ENCODE measurements at regions not wholly inside any gene's neighbourhood (a gene's known extent, or its start where the extent isn't known, plus 50 kb on each side); places are given as distances from the start of the nearest gene placed in this dataset.

DNA sequence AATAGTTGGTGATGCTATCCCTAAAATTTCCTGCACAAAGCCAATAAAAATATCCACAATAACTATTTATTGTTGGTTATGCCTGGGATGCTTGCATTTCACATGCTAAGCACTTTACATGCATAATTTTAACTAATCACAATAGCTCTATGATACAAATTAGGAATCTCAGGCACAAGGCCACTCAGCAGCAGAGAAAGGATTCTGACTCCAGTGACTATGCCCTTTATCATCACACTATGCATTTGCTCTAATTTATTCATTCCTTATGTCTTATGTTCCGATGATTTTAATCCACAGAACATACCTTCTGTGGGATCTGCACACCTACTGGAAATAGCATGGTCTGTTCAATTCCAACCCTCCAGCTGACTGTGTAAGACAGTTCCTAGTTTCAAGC is 476.1 kb downstream of the TMEM232 start (continued):
- TF ChIP-seq, protein P1, sequence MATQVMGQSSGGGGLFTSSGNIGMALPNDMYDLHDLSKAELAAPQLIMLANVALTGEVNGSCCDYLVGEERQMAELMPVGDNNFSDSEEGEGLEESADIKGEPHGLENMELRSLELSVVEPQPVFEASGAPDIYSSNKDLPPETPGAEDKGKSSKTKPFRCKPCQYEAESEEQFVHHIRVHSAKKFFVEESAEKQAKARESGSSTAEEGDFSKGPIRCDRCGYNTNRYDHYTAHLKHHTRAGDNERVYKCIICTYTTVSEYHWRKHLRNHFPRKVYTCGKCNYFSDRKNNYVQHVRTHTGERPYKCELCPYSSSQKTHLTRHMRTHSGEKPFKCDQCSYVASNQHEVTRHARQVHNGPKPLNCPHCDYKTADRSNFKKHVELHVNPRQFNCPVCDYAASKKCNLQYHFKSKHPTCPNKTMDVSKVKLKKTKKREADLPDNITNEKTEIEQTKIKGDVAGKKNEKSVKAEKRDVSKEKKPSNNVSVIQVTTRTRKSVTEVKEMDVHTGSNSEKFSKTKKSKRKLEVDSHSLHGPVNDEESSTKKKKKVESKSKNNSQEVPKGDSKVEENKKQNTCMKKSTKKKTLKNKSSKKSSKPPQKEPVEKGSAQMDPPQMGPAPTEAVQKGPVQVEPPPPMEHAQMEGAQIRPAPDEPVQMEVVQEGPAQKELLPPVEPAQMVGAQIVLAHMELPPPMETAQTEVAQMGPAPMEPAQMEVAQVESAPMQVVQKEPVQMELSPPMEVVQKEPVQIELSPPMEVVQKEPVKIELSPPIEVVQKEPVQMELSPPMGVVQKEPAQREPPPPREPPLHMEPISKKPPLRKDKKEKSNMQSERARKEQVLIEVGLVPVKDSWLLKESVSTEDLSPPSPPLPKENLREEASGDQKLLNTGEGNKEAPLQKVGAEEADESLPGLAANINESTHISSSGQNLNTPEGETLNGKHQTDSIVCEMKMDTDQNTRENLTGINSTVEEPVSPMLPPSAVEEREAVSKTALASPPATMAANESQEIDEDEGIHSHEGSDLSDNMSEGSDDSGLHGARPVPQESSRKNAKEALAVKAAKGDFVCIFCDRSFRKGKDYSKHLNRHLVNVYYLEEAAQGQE (IDR thresholded peaks at IDR 0.05; ENCODE audit: unreplicated experiment): no peak
- TF ChIP-seq ZNF331 (CRISPR knock-in tag; IDR thresholded peaks at IDR 0.05; ENCODE audit: low read depth) (no peak), POLR2AphosphoS5 (IDR thresholded peaks at IDR 0.05; ENCODE audit: low read depth) (no peak), NANOG (IDR thresholded peaks at IDR 0.05; ENCODE audit: borderline replicate concordance) (no peak), JUNB (IDR thresholded peaks at IDR 0.05; ENCODE audit: unreplicated experiment) (no peak), CREB1 (CRISPR knock-in tag; IDR thresholded peaks at IDR 0.05; ENCODE audit: low read depth) (no peak)
- TF ChIP-seq, protein P2, sequence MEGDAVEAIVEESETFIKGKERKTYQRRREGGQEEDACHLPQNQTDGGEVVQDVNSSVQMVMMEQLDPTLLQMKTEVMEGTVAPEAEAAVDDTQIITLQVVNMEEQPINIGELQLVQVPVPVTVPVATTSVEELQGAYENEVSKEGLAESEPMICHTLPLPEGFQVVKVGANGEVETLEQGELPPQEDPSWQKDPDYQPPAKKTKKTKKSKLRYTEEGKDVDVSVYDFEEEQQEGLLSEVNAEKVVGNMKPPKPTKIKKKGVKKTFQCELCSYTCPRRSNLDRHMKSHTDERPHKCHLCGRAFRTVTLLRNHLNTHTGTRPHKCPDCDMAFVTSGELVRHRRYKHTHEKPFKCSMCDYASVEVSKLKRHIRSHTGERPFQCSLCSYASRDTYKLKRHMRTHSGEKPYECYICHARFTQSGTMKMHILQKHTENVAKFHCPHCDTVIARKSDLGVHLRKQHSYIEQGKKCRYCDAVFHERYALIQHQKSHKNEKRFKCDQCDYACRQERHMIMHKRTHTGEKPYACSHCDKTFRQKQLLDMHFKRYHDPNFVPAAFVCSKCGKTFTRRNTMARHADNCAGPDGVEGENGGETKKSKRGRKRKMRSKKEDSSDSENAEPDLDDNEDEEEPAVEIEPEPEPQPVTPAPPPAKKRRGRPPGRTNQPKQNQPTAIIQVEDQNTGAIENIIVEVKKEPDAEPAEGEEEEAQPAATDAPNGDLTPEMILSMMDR (conservative IDR thresholded peaks at IDR 0.05; ENCODE audit: low read depth in 2 of 2): no peak

DNA sequence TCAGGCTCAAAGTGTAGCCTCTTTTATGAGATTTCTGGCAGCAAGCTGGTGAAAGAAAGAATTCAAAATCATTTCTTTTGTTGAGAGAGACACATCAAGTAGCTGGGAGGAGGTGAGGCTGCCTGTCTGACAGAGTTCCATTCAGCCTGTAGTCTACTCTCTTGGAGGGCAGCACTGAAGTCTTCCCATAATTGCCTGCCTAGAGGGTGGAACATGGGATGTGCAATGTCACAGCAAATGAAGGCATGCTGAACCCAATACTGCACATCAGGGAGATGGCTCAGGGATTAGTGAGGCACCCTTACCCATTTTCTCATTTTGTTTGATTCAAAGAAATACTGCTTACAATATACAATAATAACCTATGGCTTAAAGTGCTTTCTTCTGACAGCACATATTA is 475.7 kb downstream of the TMEM232 start:
- no peak for ATAC-seq
- Histone ChIP-seq H4K20me1 (replicated peaks; ENCODE audit: insufficient read depth) (no peaks in the 10 kb centered on the region), H3F3A (replicated peaks; ENCODE audit: low read depth) (no peaks in the 10 kb centered on the region), H3K79me2 (replicated peaks; ENCODE audit: insufficient read depth) (no peaks in the 10 kb centered on the region), H3K27me3 (ENCODE audit: insufficient read depth) (no peaks in the 10 kb centered on the region), H3K4me2 (no peak overlapping the region), H3K4me1 (ENCODE audit: insufficient read depth) (no peaks in the 10 kb centered on the region; the same call in 1 of the 2 replicates), H3K9me2 (ENCODE audit: insufficient read depth) (no peaks in the 10 kb centered on the region), H3K27ac (ENCODE audit: low read depth) (no peak overlapping the region), H3K4me3 (no peak overlapping the region), H2AFZ (no peak overlapping the region), H3K36me3 (ENCODE audit: insufficient read depth) (no peaks in the 10 kb centered on the region)
- H3K9me3 Mint-ChIP-seq: no peaks in the 10 kb centered on the region
- no peaks in the 10 kb centered on the region for H3K36me3 Mint-ChIP-seq (ENCODE audit: low read depth)
- peaks cover 16% of the 10 kb centered on the region for H3K4me1 Mint-ChIP-seq
- H3K27me3 Mint-ChIP-seq (ENCODE audit: insufficient read depth, low read depth, poor library complexity): no peaks in the 10 kb centered on the region
- no peak for DNase-seq (ENCODE audit: low spot score)
- H3K4me3 Mint-ChIP-seq: no peak overlapping the region
- peak overlapping the region; percentile 30; the same call in 1 of the 2 replicates for H3K27ac Mint-ChIP-seq
- TF ChIP-seq, protein P3, sequence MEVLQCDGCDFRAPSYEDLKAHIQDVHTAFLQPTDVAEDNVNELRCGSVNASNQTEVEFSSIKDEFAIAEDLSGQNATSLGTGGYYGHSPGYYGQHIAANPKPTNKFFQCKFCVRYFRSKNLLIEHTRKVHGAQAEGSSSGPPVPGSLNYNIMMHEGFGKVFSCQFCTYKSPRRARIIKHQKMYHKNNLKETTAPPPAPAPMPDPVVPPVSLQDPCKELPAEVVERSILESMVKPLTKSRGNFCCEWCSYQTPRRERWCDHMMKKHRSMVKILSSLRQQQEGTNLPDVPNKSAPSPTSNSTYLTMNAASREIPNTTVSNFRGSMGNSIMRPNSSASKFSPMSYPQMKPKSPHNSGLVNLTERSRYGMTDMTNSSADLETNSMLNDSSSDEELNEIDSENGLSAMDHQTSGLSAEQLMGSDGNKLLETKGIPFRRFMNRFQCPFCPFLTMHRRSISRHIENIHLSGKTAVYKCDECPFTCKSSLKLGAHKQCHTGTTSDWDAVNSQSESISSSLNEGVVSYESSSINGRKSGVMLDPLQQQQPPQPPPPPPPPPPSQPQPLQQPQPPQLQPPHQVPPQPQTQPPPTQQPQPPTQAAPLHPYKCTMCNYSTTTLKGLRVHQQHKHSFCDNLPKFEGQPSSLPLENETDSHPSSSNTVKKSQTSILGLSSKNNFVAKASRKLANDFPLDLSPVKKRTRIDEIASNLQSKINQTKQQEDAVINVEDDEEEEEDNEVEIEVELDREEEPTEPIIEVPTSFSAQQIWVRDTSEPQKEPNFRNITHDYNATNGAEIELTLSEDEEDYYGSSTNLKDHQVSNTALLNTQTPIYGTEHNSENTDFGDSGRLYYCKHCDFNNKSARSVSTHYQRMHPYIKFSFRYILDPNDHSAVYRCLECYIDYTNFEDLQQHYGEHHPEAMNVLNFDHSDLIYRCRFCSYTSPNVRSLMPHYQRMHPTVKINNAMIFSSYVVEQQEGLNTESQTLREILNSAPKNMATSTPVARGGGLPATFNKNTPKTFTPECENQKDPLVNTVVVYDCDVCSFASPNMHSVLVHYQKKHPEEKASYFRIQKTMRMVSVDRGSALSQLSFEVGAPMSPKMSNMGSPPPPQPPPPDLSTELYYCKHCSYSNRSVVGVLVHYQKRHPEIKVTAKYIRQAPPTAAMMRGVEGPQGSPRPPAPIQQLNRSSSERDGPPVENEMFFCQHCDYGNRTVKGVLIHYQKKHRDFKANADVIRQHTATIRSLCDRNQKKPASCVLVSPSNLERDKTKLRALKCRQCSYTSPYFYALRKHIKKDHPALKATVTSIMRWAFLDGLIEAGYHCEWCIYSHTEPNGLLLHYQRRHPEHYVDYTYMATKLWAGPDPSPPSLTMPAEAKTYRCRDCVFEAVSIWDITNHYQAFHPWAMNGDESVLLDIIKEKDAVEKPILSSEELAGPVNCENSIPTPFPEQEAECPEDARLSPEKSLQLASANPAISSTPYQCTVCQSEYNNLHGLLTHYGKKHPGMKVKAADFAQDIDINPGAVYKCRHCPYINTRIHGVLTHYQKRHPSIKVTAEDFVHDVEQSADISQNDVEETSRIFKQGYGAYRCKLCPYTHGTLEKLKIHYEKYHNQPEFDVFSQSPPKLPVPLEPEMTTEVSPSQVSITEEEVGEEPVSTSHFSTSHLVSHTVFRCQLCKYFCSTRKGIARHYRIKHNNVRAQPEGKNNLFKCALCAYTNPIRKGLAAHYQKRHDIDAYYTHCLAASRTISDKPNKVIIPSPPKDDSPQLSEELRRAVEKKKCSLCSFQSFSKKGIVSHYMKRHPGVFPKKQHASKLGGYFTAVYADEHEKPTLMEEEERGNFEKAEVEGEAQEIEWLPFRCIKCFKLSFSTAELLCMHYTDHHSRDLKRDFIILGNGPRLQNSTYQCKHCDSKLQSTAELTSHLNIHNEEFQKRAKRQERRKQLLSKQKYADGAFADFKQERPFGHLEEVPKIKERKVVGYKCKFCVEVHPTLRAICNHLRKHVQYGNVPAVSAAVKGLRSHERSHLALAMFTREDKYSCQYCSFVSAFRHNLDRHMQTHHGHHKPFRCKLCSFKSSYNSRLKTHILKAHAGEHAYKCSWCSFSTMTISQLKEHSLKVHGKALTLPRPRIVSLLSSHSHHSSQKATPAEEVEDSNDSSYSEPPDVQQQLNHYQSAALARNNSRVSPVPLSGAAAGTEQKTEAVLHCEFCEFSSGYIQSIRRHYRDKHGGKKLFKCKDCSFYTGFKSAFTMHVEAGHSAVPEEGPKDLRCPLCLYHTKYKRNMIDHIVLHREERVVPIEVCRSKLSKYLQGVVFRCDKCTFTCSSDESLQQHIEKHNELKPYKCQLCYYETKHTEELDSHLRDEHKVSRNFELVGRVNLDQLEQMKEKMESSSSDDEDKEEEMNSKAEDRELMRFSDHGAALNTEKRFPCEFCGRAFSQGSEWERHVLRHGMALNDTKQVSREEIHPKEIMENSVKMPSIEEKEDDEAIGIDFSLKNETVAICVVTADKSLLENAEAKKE (CRISPR knock-in tag; IDR thresholded peaks at IDR 0.05): no peak
- TF ChIP-seq, protein P4, sequence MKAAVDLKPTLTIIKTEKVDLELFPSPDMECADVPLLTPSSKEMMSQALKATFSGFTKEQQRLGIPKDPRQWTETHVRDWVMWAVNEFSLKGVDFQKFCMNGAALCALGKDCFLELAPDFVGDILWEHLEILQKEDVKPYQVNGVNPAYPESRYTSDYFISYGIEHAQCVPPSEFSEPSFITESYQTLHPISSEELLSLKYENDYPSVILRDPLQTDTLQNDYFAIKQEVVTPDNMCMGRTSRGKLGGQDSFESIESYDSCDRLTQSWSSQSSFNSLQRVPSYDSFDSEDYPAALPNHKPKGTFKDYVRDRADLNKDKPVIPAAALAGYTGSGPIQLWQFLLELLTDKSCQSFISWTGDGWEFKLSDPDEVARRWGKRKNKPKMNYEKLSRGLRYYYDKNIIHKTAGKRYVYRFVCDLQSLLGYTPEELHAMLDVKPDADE (IDR thresholded peaks at IDR 0.05): no peak
- no peak for TF ChIP-seq ZNF114 (CRISPR knock-in tag; IDR thresholded peaks at IDR 0.05)
- TF ChIP-seq JUNB (IDR thresholded peaks at IDR 0.05; ENCODE audit: unreplicated experiment): no peak
- TF ChIP-seq, protein P2 (conservative IDR thresholded peaks at IDR 0.05; ENCODE audit: low read depth in 2 of 2): no peak
- no peak for TF ChIP-seq EZH2 (IDR thresholded peaks at IDR 0.05; ENCODE audit: low read depth, unreplicated experiment)

All from GM23338 (cell line).